ENCODE measurements at regions not wholly inside any gene's neighbourhood (a gene's known extent, or its start where the extent isn't known, plus 50 kb on each side); places are given as distances from the start of the nearest gene placed in this dataset.

GRCh38 chr13:44129418-44129817 lies 244.2 kb upstream of the SERP2 start:
- Histone ChIP-seq H3K36me3 (ENCODE audit: control insufficient read depth, insufficient read depth, low read length) (no peaks in the 10 kb centered on the region), H3K4me3 (ENCODE audit: low read depth, low read length) (no peak overlapping the region), H3K9me3 (no peaks in the 10 kb centered on the region), H3K4me1 (no peaks in the 10 kb centered on the region), H3K27me3 (replicated peaks; ENCODE audit: control insufficient read depth, insufficient read depth, low read length) (no peaks in the 10 kb centered on the region)
- BruUV-seq (replicated peaks), result no TSS peak
- H3K27ac Mint-ChIP-seq (ENCODE audit: unreplicated experiment), result no peak overlapping the region
- DNase-seq, result no peak
- no peaks in the 10 kb centered on the region for H3K4me1 Mint-ChIP-seq (ENCODE audit: low read depth, unreplicated experiment)
- no peak overlapping the region for H3K4me3 Mint-ChIP-seq (ENCODE audit: unreplicated experiment)
- TF ChIP-seq CTCF (IDR thresholded peaks at IDR 0.05; ENCODE audit: insufficient read depth in 1 of 2, low read depth in 1 of 2, low read length in 1 of 2, severe bottlenecking in 1 of 2, unreplicated experiment in 1 of 2), result no peak
- peaks cover under 1% of the 10 kb centered on the region for H3K9me3 Mint-ChIP-seq (ENCODE audit: unreplicated experiment)
- ChIA-PET POLR2A (no interaction called here), CTCF (no interaction called here)
- no peaks in the 10 kb centered on the region for H3K36me3 Mint-ChIP-seq (ENCODE audit: insufficient read depth, unreplicated experiment)
- intact Hi-C loops (cut with micrococcal nuclease; ENCODE audit: unreplicated experiment), result no loop called here
- H3K27me3 Mint-ChIP-seq (ENCODE audit: insufficient read depth, unreplicated experiment), result no peaks in the 10 kb centered on the region

- Mint-ChIP-seq H3K27ac (ENCODE audit: unreplicated experiment) (no peak overlapping the region), H3K4me3 (ENCODE audit: unreplicated experiment) (no peak overlapping the region), H3K4me1 (ENCODE audit: low read depth, unreplicated experiment) (no peaks in the 10 kb centered on the region), H3K9me3 (ENCODE audit: unreplicated experiment) (no peaks in the 10 kb centered on the region), H3K27me3 (ENCODE audit: insufficient read depth, unreplicated experiment) (no peaks in the 10 kb centered on the region), H3K36me3 (ENCODE audit: insufficient read depth, unreplicated experiment) (no peaks in the 10 kb centered on the region)
- Histone ChIP-seq H3K4me1 (no peaks in the 10 kb centered on the region), H3K9me3 (no peaks in the 10 kb centered on the region), H3K36me3 (ENCODE audit: control insufficient read depth, insufficient read depth, low read length) (no peaks in the 10 kb centered on the region), H3K27me3 (replicated peaks; ENCODE audit: control insufficient read depth, insufficient read depth, low read length) (no peaks in the 10 kb centered on the region), H3K4me3 (ENCODE audit: low read depth, low read length) (no peak overlapping the region)
- no TSS peak for BruUV-seq (replicated peaks)
- ChIA-PET CTCF (no interaction called here), POLR2A (no interaction called here)
- no peak for TF ChIP-seq CTCF (IDR thresholded peaks at IDR 0.05; ENCODE audit: insufficient read depth in 1 of 2, low read depth in 1 of 2, low read length in 1 of 2, severe bottlenecking in 1 of 2, unreplicated experiment in 1 of 2)
- no peak for DNase-seq
- intact Hi-C loops (cut with micrococcal nuclease; ENCODE audit: unreplicated experiment), result no loop called here
Observed at GRCh38 chr13:44131069-44131614, 242.5 kb upstream of the SERP2 start.

GRCh38 chr13:44132710-44133109 lies 240.9 kb upstream of the SERP2 start:
- no peaks in the 10 kb centered on the region for H3K9me3 ChIP-seq

More at GRCh38 chr13:44132710-44133109, 240.9 kb upstream of the SERP2 start:
- TF ChIP-seq CTCF (IDR thresholded peaks at IDR 0.05; ENCODE audit: insufficient read depth in 1 of 2, low read depth in 1 of 2, low read length in 1 of 2, severe bottlenecking in 1 of 2, unreplicated experiment in 1 of 2), result no peak
- no peaks in the 10 kb centered on the region for H3K4me1 Mint-ChIP-seq (ENCODE audit: low read depth, unreplicated experiment)
- CTCF ChIA-PET, result no interaction called here
- DNase-seq, result no peak
- Histone ChIP-seq H3K4me3 (ENCODE audit: low read depth, low read length) (no peak overlapping the region), H3K36me3 (ENCODE audit: control insufficient read depth, insufficient read depth, low read length) (no peaks in the 10 kb centered on the region), H3K27me3 (replicated peaks; ENCODE audit: control insufficient read depth, insufficient read depth, low read length) (no peaks in the 10 kb centered on the region), H3K4me1 (no peaks in the 10 kb centered on the region)
- no peaks in the 10 kb centered on the region for H3K9me3 Mint-ChIP-seq (ENCODE audit: unreplicated experiment)
- H3K36me3 Mint-ChIP-seq (ENCODE audit: insufficient read depth, unreplicated experiment), result no peaks in the 10 kb centered on the region
- H3K27ac Mint-ChIP-seq (ENCODE audit: unreplicated experiment), result no peak overlapping the region
- BruUV-seq (replicated peaks), result no TSS peak
- H3K27me3 Mint-ChIP-seq (ENCODE audit: insufficient read depth, unreplicated experiment), result no peaks in the 10 kb centered on the region
- no peak overlapping the region for H3K4me3 Mint-ChIP-seq (ENCODE audit: unreplicated experiment)
- POLR2A ChIA-PET, result no interaction called here
- intact Hi-C loops (cut with micrococcal nuclease; ENCODE audit: unreplicated experiment), result no loop called here

Measured in Caco-2 (cell line).